Neural cell (in vitro differentiated cells): ENCODE measurements at regions not wholly inside any gene's neighbourhood (a gene's known extent, or its start where the extent isn't known, plus 50 kb on each side); places are given as distances from the start of the nearest gene placed in this dataset.

ENCODE experiments used
- H2AFZ ChIP-seq: fragments of 200-600, 300-800 bp; sonication (generic), shearing (Covaris generic); 2 replicates; pipeline ENCODE4 v1.6.0; 2014; ENCODE audit warnings: low read depth, mild to moderate bottlenecking, antibody characterized with exemption, low read length, moderate library complexity
- H3F3A ChIP-seq: fragments of 200-600 bp; shearing (Covaris generic); 2 replicates; pipeline ENCODE4 v1.6.1; 2016; ENCODE audit warnings: mild to moderate bottlenecking, moderate library complexity, mixed read lengths, antibody characterized with exemption, low read length; ENCODE audit not compliant: insufficient read depth, poor library complexity, severe bottlenecking
- H3K27ac ChIP-seq: fragments of 200-600, 300-800 bp; sonication (generic), shearing (Covaris generic); 2 replicates; pipeline ENCODE4 v1.5.1; 2014; ENCODE audit warnings: mild to moderate bottlenecking, low read length, moderate library complexity
- H3K27me3 ChIP-seq: fragments of 300-800, 200-600 bp; sonication (generic), shearing (Covaris generic); 2 replicates; pipeline ENCODE4 v1.6.0; 2014; ENCODE audit warnings: mild to moderate bottlenecking, low read depth, low read length, moderate library complexity; ENCODE audit not compliant: insufficient read depth
- H3K36me3 ChIP-seq: fragments of 300-800, 200-600 bp; sonication (generic), shearing (Covaris generic); 2 replicates; pipeline ENCODE4 v1.5.1; 2014; ENCODE audit warnings: mild to moderate bottlenecking, antibody characterized with exemption, low read length, moderate library complexity; ENCODE audit not compliant: insufficient read depth
- H3K4me2 ChIP-seq: fragments of 300-800, 200-600 bp; sonication (generic), shearing (Covaris generic); 2 replicates; pipeline ENCODE4 v1.6.0; 2014; ENCODE audit warnings: mild to moderate bottlenecking, low read length
- H3K4me3 ChIP-seq: fragments of 300-800, 200-600 bp; sonication (generic), shearing (Covaris generic); 2 replicates; pipeline ENCODE4 v1.5.1; 2014; ENCODE audit warnings: mild to moderate bottlenecking, low read length, moderate library complexity
- H3K79me2 ChIP-seq: fragments of 200-600 bp; shearing (Covaris generic); replicated peaks from 2 replicates; pipeline ENCODE4 v1.6.0; 2014; ENCODE audit warnings: mild to moderate bottlenecking, low read length, moderate library complexity; ENCODE audit not compliant: insufficient read depth
- H3K9ac ChIP-seq: fragments of 300-800, 200-600 bp; sonication (generic), shearing (Covaris generic); 2 replicates; pipeline ENCODE4 v1.6.1; 2016; ENCODE audit warnings: mild to moderate bottlenecking, low read length, mixed read lengths
- H3K9me2 ChIP-seq: fragments of 200-600 bp; shearing (Covaris generic); 2 replicates; pipeline ENCODE4 v1.6.1; 2016; ENCODE audit warnings: mild to moderate bottlenecking, low read length, mixed read lengths; ENCODE audit not compliant: insufficient read depth
- H3K9me3 ChIP-seq: fragments of 200-600, 300-800 bp; sonication (generic), shearing (Covaris generic); 2 replicates; pipeline ENCODE4 v1.6.1; 2016; ENCODE audit warnings: mild to moderate bottlenecking, mixed run types, low read length, moderate library complexity, mixed read lengths
- H4K20me1 ChIP-seq: fragments of 200-600 bp; shearing (Covaris generic); 2 replicates; pipeline ENCODE4 v1.6.1; 2016; ENCODE audit warnings: mild to moderate bottlenecking, mixed run types; ENCODE audit not compliant: insufficient read depth
- EZH2 ChIP-seq: fragments of 200-600, 300-800 bp; shearing (Covaris generic), sonication (generic); IDR thresholded peaks from 2 replicates; pipeline ENCODE4 v1.6.1; 2014; ENCODE audit warnings: antibody characterized with exemption, low read length, borderline replicate concordance, mild to moderate bottlenecking; ENCODE audit not compliant: insufficient read depth, poor library complexity, severe bottlenecking
- MXI1 ChIP-seq: fragments of 450-650 bp; conservative IDR thresholded peaks from 2 replicates; pipeline ENCODE4 v1.6.1; 2014; ENCODE audit warnings: antibody characterized with exemption, mild to moderate bottlenecking; ENCODE audit not compliant: poor library complexity, severe bottlenecking
- POLR2AphosphoS5 ChIP-seq: IDR thresholded peaks from 2 replicates; pipeline ENCODE4 v1.6.1; 2012
- RAD21 ChIP-seq: fragments of 450-650 bp; conservative IDR thresholded peaks from 2 replicates; pipeline ENCODE4 v1.6.1; 2014; ENCODE audit warnings: antibody characterized with exemption, mild to moderate bottlenecking, moderate library complexity
- SMC3 ChIP-seq: fragments of 450-650 bp; conservative IDR thresholded peaks from 2 replicates; pipeline ENCODE4 v1.6.1; 2014; ENCODE audit warnings: antibody characterized with exemption, mild to moderate bottlenecking, moderate library complexity; ENCODE audit not compliant: poor library complexity
- TAF1 ChIP-seq: IDR thresholded peaks from 2 replicates; pipeline ENCODE4 v1.6.1; 2012; ENCODE audit warnings: low read depth
- TF ChIP-seq, protein P1 (sequence below): fragments of 450-650 bp; IDR thresholded peaks from 2 replicates; pipeline ENCODE4 v1.5.1; 2014; ENCODE audit warnings: antibody characterized with exemption, mild to moderate bottlenecking, moderate library complexity; ENCODE audit not compliant: poor library complexity, severe bottlenecking
- TF ChIP-seq, protein P2 (sequence below): IDR thresholded peaks from 2 replicates; pipeline ENCODE4 v1.6.1; 2012; ENCODE audit warnings: borderline replicate concordance

DNA sequence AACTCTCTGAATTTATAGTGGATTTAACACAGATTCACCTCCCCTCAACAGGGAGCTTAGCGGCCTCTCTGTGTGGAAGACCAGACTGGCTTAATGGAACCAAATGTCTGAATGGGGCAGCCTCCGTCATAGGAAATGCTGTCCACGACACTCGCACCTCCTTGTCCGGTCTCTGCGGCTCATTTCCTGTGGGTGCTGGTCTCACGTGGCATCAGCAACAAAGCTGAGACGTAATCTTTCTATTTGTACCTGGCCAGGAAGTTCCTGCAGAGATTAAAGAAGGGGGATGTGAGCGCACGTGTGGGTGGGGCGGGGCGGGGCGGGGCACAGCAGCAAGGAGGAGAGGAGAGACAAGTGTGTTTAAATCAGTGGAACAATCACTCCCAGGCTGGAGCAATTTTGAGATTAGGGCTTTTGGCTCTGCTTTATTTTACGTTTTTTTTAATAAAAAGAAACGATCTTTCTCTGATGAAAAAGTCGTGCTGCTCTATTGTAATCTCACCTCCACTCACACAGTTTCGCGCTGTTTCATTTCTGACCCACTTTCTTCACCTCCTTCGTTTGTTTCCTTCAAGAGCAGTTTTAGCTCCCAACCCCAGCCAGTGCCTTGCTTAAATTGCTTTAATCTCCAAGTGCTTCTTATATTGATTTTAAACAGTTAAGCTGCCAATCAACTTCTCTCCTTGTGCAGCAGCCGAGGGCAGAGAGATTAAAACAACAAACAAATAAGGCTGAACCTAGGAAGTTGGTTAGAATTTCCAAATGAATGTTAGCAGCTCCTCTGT, 132.2 kb upstream of the ASTN2 start:
- Histone ChIP-seq H3K9me3 (no peaks in the 10 kb centered on the region), H3K27me3 (no peaks in the 10 kb centered on the region), H3F3A (no peaks in the 10 kb centered on the region), H3K27ac (no peak overlapping the region), H3K36me3 (no peaks in the 10 kb centered on the region), H3K4me3 (no peak overlapping the region), H3K4me2 (no peak overlapping the region), H2AFZ (no peak overlapping the region), H4K20me1 (no peaks in the 10 kb centered on the region), H3K9ac (no peak overlapping the region), H3K79me2 (no peaks in the 10 kb centered on the region), H3K9me2 (no peaks in the 10 kb centered on the region)
- TF ChIP-seq POLR2AphosphoS5 (no peak), SMC3 (no peak), EZH2 (no peak), TAF1 (no peak)
- TF ChIP-seq, protein P1, sequence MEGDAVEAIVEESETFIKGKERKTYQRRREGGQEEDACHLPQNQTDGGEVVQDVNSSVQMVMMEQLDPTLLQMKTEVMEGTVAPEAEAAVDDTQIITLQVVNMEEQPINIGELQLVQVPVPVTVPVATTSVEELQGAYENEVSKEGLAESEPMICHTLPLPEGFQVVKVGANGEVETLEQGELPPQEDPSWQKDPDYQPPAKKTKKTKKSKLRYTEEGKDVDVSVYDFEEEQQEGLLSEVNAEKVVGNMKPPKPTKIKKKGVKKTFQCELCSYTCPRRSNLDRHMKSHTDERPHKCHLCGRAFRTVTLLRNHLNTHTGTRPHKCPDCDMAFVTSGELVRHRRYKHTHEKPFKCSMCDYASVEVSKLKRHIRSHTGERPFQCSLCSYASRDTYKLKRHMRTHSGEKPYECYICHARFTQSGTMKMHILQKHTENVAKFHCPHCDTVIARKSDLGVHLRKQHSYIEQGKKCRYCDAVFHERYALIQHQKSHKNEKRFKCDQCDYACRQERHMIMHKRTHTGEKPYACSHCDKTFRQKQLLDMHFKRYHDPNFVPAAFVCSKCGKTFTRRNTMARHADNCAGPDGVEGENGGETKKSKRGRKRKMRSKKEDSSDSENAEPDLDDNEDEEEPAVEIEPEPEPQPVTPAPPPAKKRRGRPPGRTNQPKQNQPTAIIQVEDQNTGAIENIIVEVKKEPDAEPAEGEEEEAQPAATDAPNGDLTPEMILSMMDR: no peak
- TF ChIP-seq, protein P2, sequence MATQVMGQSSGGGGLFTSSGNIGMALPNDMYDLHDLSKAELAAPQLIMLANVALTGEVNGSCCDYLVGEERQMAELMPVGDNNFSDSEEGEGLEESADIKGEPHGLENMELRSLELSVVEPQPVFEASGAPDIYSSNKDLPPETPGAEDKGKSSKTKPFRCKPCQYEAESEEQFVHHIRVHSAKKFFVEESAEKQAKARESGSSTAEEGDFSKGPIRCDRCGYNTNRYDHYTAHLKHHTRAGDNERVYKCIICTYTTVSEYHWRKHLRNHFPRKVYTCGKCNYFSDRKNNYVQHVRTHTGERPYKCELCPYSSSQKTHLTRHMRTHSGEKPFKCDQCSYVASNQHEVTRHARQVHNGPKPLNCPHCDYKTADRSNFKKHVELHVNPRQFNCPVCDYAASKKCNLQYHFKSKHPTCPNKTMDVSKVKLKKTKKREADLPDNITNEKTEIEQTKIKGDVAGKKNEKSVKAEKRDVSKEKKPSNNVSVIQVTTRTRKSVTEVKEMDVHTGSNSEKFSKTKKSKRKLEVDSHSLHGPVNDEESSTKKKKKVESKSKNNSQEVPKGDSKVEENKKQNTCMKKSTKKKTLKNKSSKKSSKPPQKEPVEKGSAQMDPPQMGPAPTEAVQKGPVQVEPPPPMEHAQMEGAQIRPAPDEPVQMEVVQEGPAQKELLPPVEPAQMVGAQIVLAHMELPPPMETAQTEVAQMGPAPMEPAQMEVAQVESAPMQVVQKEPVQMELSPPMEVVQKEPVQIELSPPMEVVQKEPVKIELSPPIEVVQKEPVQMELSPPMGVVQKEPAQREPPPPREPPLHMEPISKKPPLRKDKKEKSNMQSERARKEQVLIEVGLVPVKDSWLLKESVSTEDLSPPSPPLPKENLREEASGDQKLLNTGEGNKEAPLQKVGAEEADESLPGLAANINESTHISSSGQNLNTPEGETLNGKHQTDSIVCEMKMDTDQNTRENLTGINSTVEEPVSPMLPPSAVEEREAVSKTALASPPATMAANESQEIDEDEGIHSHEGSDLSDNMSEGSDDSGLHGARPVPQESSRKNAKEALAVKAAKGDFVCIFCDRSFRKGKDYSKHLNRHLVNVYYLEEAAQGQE: no peak

DNA sequence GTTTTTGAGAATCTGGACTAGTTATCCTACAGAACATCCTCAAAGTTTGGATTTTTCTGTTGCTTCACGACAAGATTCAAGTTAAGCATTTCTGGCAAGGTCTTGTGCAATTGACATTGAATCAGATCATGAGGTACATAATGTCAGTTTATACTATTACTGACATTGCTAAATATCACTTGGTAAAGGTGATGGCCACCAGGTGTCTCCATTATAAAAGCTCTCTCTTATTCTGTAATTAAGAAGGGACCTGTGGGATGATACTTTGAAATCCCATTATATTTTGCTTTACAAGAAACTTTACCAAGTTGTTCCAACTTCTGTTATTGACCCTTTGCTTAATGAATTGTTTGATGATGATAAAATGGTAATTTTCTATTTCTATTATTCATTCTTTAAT, 131.0 kb upstream of the ASTN2 start:
- Histone ChIP-seq H3K4me3 (no peak overlapping the region), H3K79me2 (no peaks in the 10 kb centered on the region), H3K9me3 (no peaks in the 10 kb centered on the region), H3K9me2 (no peaks in the 10 kb centered on the region), H3K36me3 (no peaks in the 10 kb centered on the region), H2AFZ (no peak overlapping the region), H3K4me2 (no peak overlapping the region), H3K9ac (no peak overlapping the region), H3F3A (no peaks in the 10 kb centered on the region), H3K27me3 (no peaks in the 10 kb centered on the region), H3K27ac (no peak overlapping the region), H4K20me1 (no peaks in the 10 kb centered on the region)
- TF ChIP-seq POLR2AphosphoS5: no peak
- TF ChIP-seq TAF1: no peak
- TF ChIP-seq RAD21: no peak
- no peak for TF ChIP-seq MXI1
- TF ChIP-seq EZH2: no peak
- no peak for TF ChIP-seq SMC3
- TF ChIP-seq, protein P1: peak; percentile 12
